ENCODE measurements at regions not wholly inside any gene's neighbourhood (a gene's known extent, or its start where the extent isn't known, plus 50 kb on each side); places are given as distances from the start of the nearest gene placed in this dataset.

DNA sequence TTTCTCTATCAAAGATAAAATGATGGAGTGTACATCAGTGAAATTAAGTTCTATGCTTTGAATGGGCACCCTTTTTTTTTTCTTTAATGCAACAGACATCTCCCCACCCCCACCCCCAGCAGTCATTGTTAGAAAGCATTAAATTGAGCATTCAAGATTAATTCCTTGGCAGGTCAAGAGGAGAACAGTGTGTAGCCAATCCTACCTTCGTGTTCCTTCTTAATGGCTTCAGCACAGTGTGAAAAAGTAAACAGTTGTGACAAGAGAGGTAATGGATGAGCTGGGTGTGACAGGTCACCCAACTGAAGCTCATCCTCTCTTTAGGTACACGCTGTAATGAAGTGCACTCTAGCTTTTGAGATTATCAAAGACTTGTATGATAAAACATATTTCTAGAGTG lies 198.5 kb upstream of the RARB start:
- Histone ChIP-seq H3K36me3 (ENCODE audit: control insufficient read depth in 2 of 2, insufficient read depth in 1 of 2, low read length in 2 of 2) (no peaks in the 10 kb centered on the region), H3K4me3 (ENCODE audit: low read depth, low read length) (no peak overlapping the region), H3K27ac (ENCODE audit: extremely low read depth, low read depth, low read length) (no peak overlapping the region), H3K4me1 (ENCODE audit: control insufficient read depth, insufficient read depth, low read length) (no peaks in the 10 kb centered on the region), H3K9me3 (ENCODE audit: control insufficient read depth, insufficient read depth, low read depth, low read length) (no peaks in the 10 kb centered on the region)
- TF ChIP-seq KLF8 (tag by site-specific recombination; IDR thresholded peaks at IDR 0.05) (peak; percentile 62; the same call in 1 of the 2 replicates), ZIC2 (tag by site-specific recombination; IDR thresholded peaks at IDR 0.05) (peak; percentile 75), ZNF843 (tag by site-specific recombination; IDR thresholded peaks at IDR 0.05) (peak; percentile 83), KLF7 (tag by site-specific recombination; IDR thresholded peaks at IDR 0.05; ENCODE audit: borderline replicate concordance) (peak; percentile 39; the same call in 1 of the 2 replicates), ZNF561 (tag by site-specific recombination; IDR thresholded peaks at IDR 0.05; ENCODE audit: borderline replicate concordance) (0 out of 2 replicates have a peak, but pooled peaks have one; percentile 24), FEZF1 (tag by site-specific recombination; IDR thresholded peaks at IDR 0.05) (peak; percentile 81), ZNF558 (tag by site-specific recombination; IDR thresholded peaks at IDR 0.05) (no peak), ZNF211 (tag by site-specific recombination; IDR thresholded peaks at IDR 0.05; ENCODE audit: low read depth) (no peak), SCRT1 (tag by site-specific recombination; IDR thresholded peaks at IDR 0.05; ENCODE audit: borderline replicate concordance) (no peak), OSR2 (tag by site-specific recombination; IDR thresholded peaks at IDR 0.05) (peak; percentile 41; the same call in 1 of the 2 replicates), ZBTB17 (tag by site-specific recombination; IDR thresholded peaks at IDR 0.05) (no peak)
- TF ChIP-seq, protein P1, sequence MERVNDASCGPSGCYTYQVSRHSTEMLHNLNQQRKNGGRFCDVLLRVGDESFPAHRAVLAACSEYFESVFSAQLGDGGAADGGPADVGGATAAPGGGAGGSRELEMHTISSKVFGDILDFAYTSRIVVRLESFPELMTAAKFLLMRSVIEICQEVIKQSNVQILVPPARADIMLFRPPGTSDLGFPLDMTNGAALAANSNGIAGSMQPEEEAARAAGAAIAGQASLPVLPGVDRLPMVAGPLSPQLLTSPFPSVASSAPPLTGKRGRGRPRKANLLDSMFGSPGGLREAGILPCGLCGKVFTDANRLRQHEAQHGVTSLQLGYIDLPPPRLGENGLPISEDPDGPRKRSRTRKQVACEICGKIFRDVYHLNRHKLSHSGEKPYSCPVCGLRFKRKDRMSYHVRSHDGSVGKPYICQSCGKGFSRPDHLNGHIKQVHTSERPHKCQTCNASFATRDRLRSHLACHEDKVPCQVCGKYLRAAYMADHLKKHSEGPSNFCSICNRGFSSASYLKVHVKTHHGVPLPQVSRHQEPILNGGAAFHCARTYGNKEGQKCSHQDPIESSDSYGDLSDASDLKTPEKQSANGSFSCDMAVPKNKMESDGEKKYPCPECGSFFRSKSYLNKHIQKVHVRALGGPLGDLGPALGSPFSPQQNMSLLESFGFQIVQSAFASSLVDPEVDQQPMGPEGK (tag by site-specific recombination; IDR thresholded peaks at IDR 0.05): no peak
- TF ChIP-seq, protein P2, sequence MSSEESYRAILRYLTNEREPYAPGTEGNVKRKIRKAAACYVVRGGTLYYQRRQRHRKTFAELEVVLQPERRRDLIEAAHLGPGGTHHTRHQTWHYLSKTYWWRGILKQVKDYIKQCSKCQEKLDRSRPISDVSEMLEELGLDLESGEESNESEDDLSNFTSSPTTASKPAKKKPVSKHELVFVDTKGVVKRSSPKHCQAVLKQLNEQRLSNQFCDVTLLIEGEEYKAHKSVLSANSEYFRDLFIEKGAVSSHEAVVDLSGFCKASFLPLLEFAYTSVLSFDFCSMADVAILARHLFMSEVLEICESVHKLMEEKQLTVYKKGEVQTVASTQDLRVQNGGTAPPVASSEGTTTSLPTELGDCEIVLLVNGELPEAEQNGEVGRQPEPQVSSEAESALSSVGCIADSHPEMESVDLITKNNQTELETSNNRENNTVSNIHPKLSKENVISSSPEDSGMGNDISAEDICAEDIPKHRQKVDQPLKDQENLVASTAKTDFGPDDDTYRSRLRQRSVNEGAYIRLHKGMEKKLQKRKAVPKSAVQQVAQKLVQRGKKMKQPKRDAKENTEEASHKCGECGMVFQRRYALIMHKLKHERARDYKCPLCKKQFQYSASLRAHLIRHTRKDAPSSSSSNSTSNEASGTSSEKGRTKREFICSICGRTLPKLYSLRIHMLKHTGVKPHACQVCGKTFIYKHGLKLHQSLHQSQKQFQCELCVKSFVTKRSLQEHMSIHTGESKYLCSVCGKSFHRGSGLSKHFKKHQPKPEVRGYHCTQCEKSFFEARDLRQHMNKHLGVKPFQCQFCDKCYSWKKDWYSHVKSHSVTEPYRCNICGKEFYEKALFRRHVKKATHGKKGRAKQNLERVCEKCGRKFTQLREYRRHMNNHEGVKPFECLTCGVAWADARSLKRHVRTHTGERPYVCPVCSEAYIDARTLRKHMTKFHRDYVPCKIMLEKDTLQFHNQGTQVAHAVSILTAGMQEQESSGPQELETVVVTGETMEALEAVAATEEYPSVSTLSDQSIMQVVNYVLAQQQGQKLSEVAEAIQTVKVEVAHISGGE (tag by site-specific recombination; conservative IDR thresholded peaks at IDR 0.05; ENCODE audit: low read depth): no peak
- TF ChIP-seq, protein P3, sequence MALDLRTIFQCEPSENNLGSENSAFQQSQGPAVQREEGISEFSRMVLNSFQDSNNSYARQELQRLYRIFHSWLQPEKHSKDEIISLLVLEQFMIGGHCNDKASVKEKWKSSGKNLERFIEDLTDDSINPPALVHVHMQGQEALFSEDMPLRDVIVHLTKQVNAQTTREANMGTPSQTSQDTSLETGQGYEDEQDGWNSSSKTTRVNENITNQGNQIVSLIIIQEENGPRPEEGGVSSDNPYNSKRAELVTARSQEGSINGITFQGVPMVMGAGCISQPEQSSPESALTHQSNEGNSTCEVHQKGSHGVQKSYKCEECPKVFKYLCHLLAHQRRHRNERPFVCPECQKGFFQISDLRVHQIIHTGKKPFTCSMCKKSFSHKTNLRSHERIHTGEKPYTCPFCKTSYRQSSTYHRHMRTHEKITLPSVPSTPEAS (tag by site-specific recombination; IDR thresholded peaks at IDR 0.05): no peak
- TF ChIP-seq, protein P4, sequence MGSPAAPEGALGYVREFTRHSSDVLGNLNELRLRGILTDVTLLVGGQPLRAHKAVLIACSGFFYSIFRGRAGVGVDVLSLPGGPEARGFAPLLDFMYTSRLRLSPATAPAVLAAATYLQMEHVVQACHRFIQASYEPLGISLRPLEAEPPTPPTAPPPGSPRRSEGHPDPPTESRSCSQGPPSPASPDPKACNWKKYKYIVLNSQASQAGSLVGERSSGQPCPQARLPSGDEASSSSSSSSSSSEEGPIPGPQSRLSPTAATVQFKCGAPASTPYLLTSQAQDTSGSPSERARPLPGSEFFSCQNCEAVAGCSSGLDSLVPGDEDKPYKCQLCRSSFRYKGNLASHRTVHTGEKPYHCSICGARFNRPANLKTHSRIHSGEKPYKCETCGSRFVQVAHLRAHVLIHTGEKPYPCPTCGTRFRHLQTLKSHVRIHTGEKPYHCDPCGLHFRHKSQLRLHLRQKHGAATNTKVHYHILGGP (tag by site-specific recombination; IDR thresholded peaks at IDR 0.05): peak; percentile 98
- TF ChIP-seq, protein P5, sequence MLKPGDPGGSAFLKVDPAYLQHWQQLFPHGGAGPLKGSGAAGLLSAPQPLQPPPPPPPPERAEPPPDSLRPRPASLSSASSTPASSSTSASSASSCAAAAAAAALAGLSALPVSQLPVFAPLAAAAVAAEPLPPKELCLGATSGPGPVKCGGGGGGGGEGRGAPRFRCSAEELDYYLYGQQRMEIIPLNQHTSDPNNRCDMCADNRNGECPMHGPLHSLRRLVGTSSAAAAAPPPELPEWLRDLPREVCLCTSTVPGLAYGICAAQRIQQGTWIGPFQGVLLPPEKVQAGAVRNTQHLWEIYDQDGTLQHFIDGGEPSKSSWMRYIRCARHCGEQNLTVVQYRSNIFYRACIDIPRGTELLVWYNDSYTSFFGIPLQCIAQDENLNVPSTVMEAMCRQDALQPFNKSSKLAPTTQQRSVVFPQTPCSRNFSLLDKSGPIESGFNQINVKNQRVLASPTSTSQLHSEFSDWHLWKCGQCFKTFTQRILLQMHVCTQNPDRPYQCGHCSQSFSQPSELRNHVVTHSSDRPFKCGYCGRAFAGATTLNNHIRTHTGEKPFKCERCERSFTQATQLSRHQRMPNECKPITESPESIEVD (tag by site-specific recombination; IDR thresholded peaks at IDR 0.05): no peak
- CTCF ChIA-PET: no interaction called here
- POLR2A ChIA-PET: no interaction called here

Data from HEK293 (cell line).